BLaER1 (cell line): ENCODE measurements at regions not wholly inside any gene's neighbourhood (a gene's known extent, or its start where the extent isn't known, plus 50 kb on each side); places are given as distances from the start of the nearest gene placed in this dataset.
A peak's percentile ranks its signal among the peaks of the same experiment; 100 is the strongest.
"Not testable (repeated sequence)": the region's sequence is repeated elsewhere in the genome, so short reads cannot be mapped to it uniquely, and the experiment has no call there.

Source experiments
- H3K27ac ChIP-seq: shearing (Covaris generic); formaldehyde crosslinking; 2 replicates; pipeline ENCODE4 v1.8.1; 2022
- H3K27me3 ChIP-seq: shearing (Covaris generic); formaldehyde crosslinking; 2 replicates; pipeline ENCODE4 v1.8.1; 2022
- H3K36me3 ChIP-seq: shearing (Covaris generic); formaldehyde crosslinking; 2 replicates; pipeline ENCODE4 v1.8.1; 2022
- H3K4me1 ChIP-seq: shearing (Covaris generic); formaldehyde crosslinking; 2 replicates; pipeline ENCODE4 v1.8.1; 2022
- H3K4me2 ChIP-seq: shearing (Covaris generic); formaldehyde crosslinking; 2 replicates; pipeline ENCODE4 v1.8.1; 2022
- H3K4me3 ChIP-seq: shearing (Covaris generic); formaldehyde crosslinking; 2 replicates; pipeline ENCODE4 v1.8.1; 2022
- H3K9ac ChIP-seq: shearing (Covaris generic); formaldehyde crosslinking; 2 replicates; pipeline ENCODE4 v1.8.1; 2022
- H3K9me3 ChIP-seq: shearing (Covaris generic); formaldehyde crosslinking; 2 replicates; pipeline ENCODE4 v1.8.1; 2022
- H4K20me1 ChIP-seq: shearing (Covaris generic); formaldehyde crosslinking; 2 replicates; pipeline ENCODE4 v1.8.1; 2022
- Cebpa-rat ChIP-seq: shearing (Covaris generic); IDR thresholded peaks from 2 replicates; pipeline ENCODE4 v1.8.1; 2022

- H4K20me1 ChIP-seq: no peaks in the 10 kb centered on the region
- H3K36me3 ChIP-seq: no peaks in the 10 kb centered on the region
- no peak for TF ChIP-seq Cebpa-rat
- no peak overlapping the region for H3K4me3 ChIP-seq
- peak overlapping the region; percentile 23; the same call in 1 of the 2 replicates for H3K4me2 ChIP-seq
- H3K27ac ChIP-seq: no peak overlapping the region
- no peaks in the 10 kb centered on the region for H3K9me3 ChIP-seq
- peaks cover 7% of the 10 kb centered on the region for H3K4me1 ChIP-seq
- H3K9ac ChIP-seq: no peak overlapping the region
- no peaks in the 10 kb centered on the region for H3K27me3 ChIP-seq
These were observed 387.5 kb upstream of the ATP11B start for GRCh38 chr3:182405759-182406158.

- Histone ChIP-seq H3K4me3 (no peak overlapping the region), H4K20me1 (no peaks in the 10 kb centered on the region), H3K36me3 (no peaks in the 10 kb centered on the region), H3K9ac (no peak overlapping the region), H3K4me2 (no peak overlapping the region), H3K27ac (no peak overlapping the region), H3K9me3 (no peaks in the 10 kb centered on the region), H3K4me1 (peaks cover 10% of the 10 kb centered on the region), H3K27me3 (no peaks in the 10 kb centered on the region)
- TF ChIP-seq Cebpa-rat: no peak
These were observed 386.5 kb upstream of the ATP11B start for GRCh38 chr3:182406786-182407185.

GRCh38 chr3:182410051-182410450 is 383.3 kb upstream of the ATP11B start:
- no peak for TF ChIP-seq Cebpa-rat
- H3K36me3 ChIP-seq: no peaks in the 10 kb centered on the region
- H3K27me3 ChIP-seq: no peaks in the 10 kb centered on the region
- H3K4me2 ChIP-seq: no peak overlapping the region
- peaks cover 43% of the 10 kb centered on the region for H3K4me1 ChIP-seq
- no peaks in the 10 kb centered on the region for H3K9me3 ChIP-seq
- no peak overlapping the region for H3K4me3 ChIP-seq
- H3K9ac ChIP-seq: no peak overlapping the region
- no peak overlapping the region for H3K27ac ChIP-seq
- no peaks in the 10 kb centered on the region for H4K20me1 ChIP-seq

GRCh38 chr3:182412066-182412465 is 381.2 kb upstream of the ATP11B start:
- Histone ChIP-seq H3K4me2 (peak overlapping the region; percentile 73), H3K27ac (peak overlapping the region; percentile 28; the same call in 1 of the 2 replicates)

GRCh38 chr3:182413061-182413460 is 380.2 kb upstream of the ATP11B start:
- Histone ChIP-seq H3K4me3 (no peak overlapping the region; the same call in 1 of the 2 replicates), H3K4me1 (peaks cover 41% of the 10 kb centered on the region), H4K20me1 (no peaks in the 10 kb centered on the region), H3K27me3 (no peaks in the 10 kb centered on the region), H3K36me3 (no peaks in the 10 kb centered on the region), H3K27ac (0 out of 2 replicates have a peak overlapping the region, but pooled peaks have one; percentile 28), H3K9ac (no peak overlapping the region), H3K4me2 (peak overlapping the region; percentile 73), H3K9me3 (peaks cover 2% of the 10 kb centered on the region; the same call in 1 of the 2 replicates)
- no peak for TF ChIP-seq Cebpa-rat

More at GRCh38 chr3:182412066-182412465, 381.2 kb upstream of the ATP11B start:
- TF ChIP-seq Cebpa-rat: no peak
- Histone ChIP-seq H3K4me3 (no peak overlapping the region), H3K9ac (no peak overlapping the region), H3K9me3 (no peaks in the 10 kb centered on the region), H3K27me3 (no peaks in the 10 kb centered on the region), H3K4me1 (peaks cover 41% of the 10 kb centered on the region), H3K36me3 (no peaks in the 10 kb centered on the region), H4K20me1 (no peaks in the 10 kb centered on the region)

- H3K4me2 ChIP-seq: peak overlapping the region; percentile 73
- no peak overlapping the region for H3K4me3 ChIP-seq
- peaks cover 8% of the 10 kb centered on the region for H3K9me3 ChIP-seq
- no peak overlapping the region for H3K9ac ChIP-seq
- no peaks in the 10 kb centered on the region for H3K36me3 ChIP-seq
- peaks cover 41% of the 10 kb centered on the region for H3K4me1 ChIP-seq
- 0 out of 2 replicates have a peak overlapping the region, but pooled peaks have one; percentile 3 for H3K27ac ChIP-seq
- H3K27me3 ChIP-seq: no peaks in the 10 kb centered on the region
- no peak for TF ChIP-seq Cebpa-rat
- no peaks in the 10 kb centered on the region for H4K20me1 ChIP-seq
These were observed 379.6 kb upstream of the ATP11B start for GRCh38 chr3:182413682-182414081.

GRCh38 chr3:182414586-182414985 is 378.7 kb upstream of the ATP11B start:
- Histone ChIP-seq H3K9ac (no peak overlapping the region), H3K4me1 (peaks cover 49% of the 10 kb centered on the region), H3K4me3 (no peak overlapping the region), H3K36me3 (no peaks in the 10 kb centered on the region), H3K27me3 (no peaks in the 10 kb centered on the region), H4K20me1 (no peaks in the 10 kb centered on the region), H3K9me3 (peaks cover 13% of the 10 kb centered on the region), H3K4me2 (peak overlapping the region; percentile 73), H3K27ac (peak overlapping the region; percentile 25; the same call in 1 of the 2 replicates)
- TF ChIP-seq Cebpa-rat: no peak

GRCh38 chr3:182420741-182421140 is 372.6 kb upstream of the ATP11B start:
- Histone ChIP-seq H3K27me3 (no peaks in the 10 kb centered on the region), H3K4me2 (peak overlapping the region; percentile 48), H3K27ac (no peak overlapping the region), H3K36me3 (no peaks in the 10 kb centered on the region), H3K9ac (no peak overlapping the region), H3K9me3 (peaks cover 13% of the 10 kb centered on the region), H4K20me1 (no peaks in the 10 kb centered on the region), H3K4me3 (no peak overlapping the region), H3K4me1 (peaks cover 26% of the 10 kb centered on the region)
- TF ChIP-seq Cebpa-rat: no peak

- Histone ChIP-seq H3K27ac (no peak overlapping the region), H3K9ac (no peak overlapping the region), H3K4me3 (no peak overlapping the region), H4K20me1 (no peaks in the 10 kb centered on the region), H3K4me1 (peaks cover 22% of the 10 kb centered on the region), H3K4me2 (no peak overlapping the region), H3K36me3 (no peaks in the 10 kb centered on the region), H3K27me3 (no peaks in the 10 kb centered on the region), H3K9me3 (0 out of 2 replicates have a peak, but pooled peaks cover 1% of the 10 kb centered on the region)
- no peak for TF ChIP-seq Cebpa-rat
These were observed 369.3 kb upstream of the ATP11B start for GRCh38 chr3:182424006-182424405.

- not testable (repeated sequence) for H3K9me3 ChIP-seq, H3K9ac ChIP-seq, H3K27me3 ChIP-seq, H3K4me2 ChIP-seq, H3K27ac ChIP-seq, H4K20me1 ChIP-seq, H3K36me3 ChIP-seq, H3K4me1 ChIP-seq, H3K4me3 ChIP-seq
These were observed 367.2 kb upstream of the ATP11B start for GRCh38 chr3:182425926-182426718.

- not testable (repeated sequence) for H3K27me3 ChIP-seq, H3K9me3 ChIP-seq, H3K36me3 ChIP-seq, H3K27ac ChIP-seq, H3K9ac ChIP-seq, H3K4me2 ChIP-seq, H3K4me3 ChIP-seq, H3K4me1 ChIP-seq, H4K20me1 ChIP-seq
These were observed 361.3 kb upstream of the ATP11B start for GRCh38 chr3:182431972-182432371.
